Erythroblast (primary cell): ENCODE measurements at regions not wholly inside any gene's neighbourhood (a gene's known extent, or its start where the extent isn't known, plus 50 kb on each side); places are given as distances from the start of the nearest gene placed in this dataset.

ENCODE experiments used
- GATA1 ChIP-seq: IDR thresholded peaks from 2 replicates; pipeline ENCODE4 v1.6.1; 2011; ENCODE audit warnings: low read depth, mild to moderate bottlenecking, control low read depth, low read length, moderate library complexity
- POLR2A ChIP-seq: IDR thresholded peaks from 2 replicates; pipeline ENCODE4 v1.6.1; 2011; ENCODE audit warnings: mild to moderate bottlenecking, low read length

DNA sequence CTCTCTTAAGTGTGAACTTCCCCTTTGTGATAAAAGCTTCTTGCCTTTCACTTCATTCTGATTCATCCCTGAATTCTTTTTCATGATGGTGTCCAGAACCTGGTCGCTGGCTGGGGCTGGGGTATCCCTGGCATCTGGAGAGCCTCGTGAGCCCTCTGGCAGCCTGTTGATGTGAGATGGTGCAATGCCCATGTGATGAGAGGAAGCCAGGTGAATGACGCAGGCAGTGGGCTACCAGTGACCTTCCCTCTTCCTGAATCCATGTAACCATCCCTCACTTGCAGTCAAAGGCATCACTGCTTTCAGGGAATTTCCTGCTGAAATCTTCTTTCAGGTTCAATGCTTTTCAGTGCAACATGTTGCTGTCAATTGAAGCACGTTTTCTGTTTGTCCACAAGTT is 158.6 kb upstream of the SLC10A2 start:
- TF ChIP-seq POLR2A (no peak), GATA1 (no peak)
